Stomach (tissue), 4 donors: ENCODE measurements at regions not wholly inside any gene's neighbourhood (a gene's known extent, or its start where the extent isn't known, plus 50 kb on each side); places are given as distances from the start of the nearest gene placed in this dataset.

Experiments
- CTCF ChIP-seq, 7 experiments: fragments of 450-650 bp in 4 of 7; fragments of 200-600 bp in 3 of 7; sonication (generic) in 3 of 7; IDR thresholded peaks; one replicate each; pipeline ENCODE4 v1.5.1; 2016 to 2019; ENCODE audit warnings: antibody characterized with exemption in 7 of 7, control low read depth in 2 of 7, mild to moderate bottlenecking in 1 of 7
- EP300 ChIP-seq: sonication (generic); formaldehyde crosslinking; IDR thresholded peaks from one replicate; pipeline ENCODE4 v1.6.1; 2017; ENCODE audit warnings: antibody characterized with exemption
- POLR2A ChIP-seq, 4 donors: fragments of 450-650 bp; IDR thresholded peaks; one replicate each; pipeline ENCODE4 v1.6.1; 2016; ENCODE audit warnings: antibody characterized with exemption in 4 of 4, control low read depth in 2 of 4, mild to moderate bottlenecking in 1 of 4, moderate library complexity in 1 of 4
- POLR2AphosphoS5 ChIP-seq, 3 donors: sonication (generic); formaldehyde crosslinking; IDR thresholded peaks; one replicate each; pipeline ENCODE4 v1.6.1; 2016; ENCODE audit warnings: antibody characterized with exemption in 3 of 3

DNA sequence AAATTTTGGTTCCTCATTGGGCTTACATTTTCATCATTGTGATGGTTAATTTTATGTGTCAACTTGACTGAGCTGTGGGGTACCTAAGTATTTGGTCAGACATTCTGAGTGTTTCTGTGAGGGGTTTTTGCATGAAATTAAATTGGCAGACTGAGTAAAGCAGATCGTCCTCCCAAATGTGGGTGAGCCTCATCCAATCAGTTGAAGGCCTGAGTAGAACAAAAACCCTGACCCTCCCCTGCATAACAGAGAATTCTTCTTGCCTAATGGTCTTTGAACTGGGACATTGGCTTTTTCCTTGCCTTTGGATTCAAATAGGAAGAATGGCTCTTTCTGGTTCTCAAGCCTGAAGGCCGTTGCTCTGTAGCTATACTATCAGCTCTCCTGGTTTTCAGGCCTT lies 59.1 kb upstream of the JUN start:
- TF ChIP-seq POLR2AphosphoS5 (IDR thresholded peaks at IDR 0.05) (no peak), CTCF (IDR thresholded peaks at IDR 0.05) (no peak), POLR2A (IDR thresholded peaks at IDR 0.05) (no peak), EP300 (no peak)
